ENCODE measurements at regions not wholly inside any gene's neighbourhood (a gene's known extent, or its start where the extent isn't known, plus 50 kb on each side); places are given as distances from the start of the nearest gene placed in this dataset.

DNA sequence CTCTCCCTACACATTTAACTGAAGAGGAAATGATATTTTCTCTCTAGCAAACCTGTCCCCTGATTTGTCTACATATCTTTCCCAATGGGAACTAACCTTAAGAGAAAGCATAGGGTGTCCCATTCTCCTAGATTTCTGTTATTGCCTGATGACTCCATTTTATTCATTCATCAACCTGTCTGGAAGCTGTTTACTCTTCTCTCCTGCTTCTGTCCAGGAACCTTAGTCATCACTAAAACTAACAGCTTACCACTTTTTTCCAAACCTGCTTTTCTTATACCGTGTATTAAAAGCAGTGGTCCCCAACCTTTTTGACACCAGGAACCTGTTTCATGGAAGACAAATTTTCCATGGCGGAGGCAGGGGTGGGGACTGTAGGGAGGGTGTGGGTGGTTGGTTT, 473.3 kb upstream of the PCDH15 start (continued):
- TF ChIP-seq CHD7 (IDR thresholded peaks at IDR 0.05; ENCODE audit: insufficient replicate concordance, low read length): no peak
- no peak for TF ChIP-seq TBP (IDR thresholded peaks at IDR 0.05; ENCODE audit: low read depth, low read length)
- no peak for TF ChIP-seq KDM4A (IDR thresholded peaks at IDR 0.05; ENCODE audit: low read depth, low read length, severe bottlenecking)
- no peak for TF ChIP-seq CTBP2 (IDR thresholded peaks at IDR 0.05; ENCODE audit: borderline replicate concordance, insufficient read depth, insufficient read length, low read length)
- TF ChIP-seq ATF2 (IDR thresholded peaks at IDR 0.05; ENCODE audit: low read length): no peak
- no peak for TF ChIP-seq SIN3A (conservative IDR thresholded peaks at IDR 0.05 in 1 of 2, IDR thresholded peaks at IDR 0.05 in 1 of 2; ENCODE audit: low read depth in 1 of 2, low read length in 2 of 2)
- TF ChIP-seq HDAC6 (IDR thresholded peaks at IDR 0.05; ENCODE audit: low read depth, low read length): no peak
- no peak for TF ChIP-seq TEAD4 (IDR thresholded peaks at IDR 0.05; ENCODE audit: low read depth, low read length)
- no peak for TF ChIP-seq KDM1A (IDR thresholded peaks at IDR 0.05; ENCODE audit: borderline replicate concordance, low read length)
- TF ChIP-seq SIRT6 (IDR thresholded peaks at IDR 0.05; ENCODE audit: low read length): no peak

All from H1 (cell line).